OCI-LY7 (cell line): ENCODE measurements at regions not wholly inside any gene's neighbourhood (a gene's known extent, or its start where the extent isn't known, plus 50 kb on each side); places are given as distances from the start of the nearest gene placed in this dataset.

Experiments
- BruUV-seq: library from RNA; stranded (reverse); fragments of 400-500 nt; replicated peaks from 2 replicates; lab custom pipeline; 2021; lab: Mats Ljungman, UMichigan
- CTCF ChIA-PET: fragments of 300-600 bp; sonication (Branson Sonifier 250); formaldehyde crosslinking; loops from one replicate; lab custom pipeline; 2022; ENCODE audit warnings: antibody characterized with exemption; ENCODE audit not compliant: unreplicated experiment; lab: Charles Lee
- POLR2A ChIA-PET: fragments of 300-600 bp; sonication (Branson Sonifier 250); formaldehyde crosslinking; loops from one replicate; lab custom pipeline; 2022; ENCODE audit warnings: antibody characterized with exemption; lab: Charles Lee
- DNase-seq: peaks from one replicate; pipeline ENCODE4 v3.0.0-alpha.2; 2015; ENCODE audit warnings: low spot score
- H2AFZ ChIP-seq: fragments of 200-600 bp; sonication (generic), shearing (Covaris generic); 2 replicates; pipeline ENCODE4 v1.6.1; 2014; ENCODE audit warnings: mild to moderate bottlenecking, antibody characterized with exemption, low read length, moderate library complexity
- H3K27ac ChIP-seq: fragments of 200-600 bp; sonication (generic); 2 replicates; pipeline ENCODE4 v1.5.1; 2014; ENCODE audit warnings: mixed run types, low read depth, mild to moderate bottlenecking, moderate library complexity, low read length, inconsistent platforms; ENCODE audit not compliant: poor library complexity, severe bottlenecking
- H3K36me3 ChIP-seq: fragments of 200-600 bp; sonication (generic); 2 replicates; pipeline ENCODE4 v1.6.1; 2014; ENCODE audit warnings: mild to moderate bottlenecking, antibody characterized with exemption, low read length, moderate library complexity, mixed read lengths; ENCODE audit not compliant: insufficient read depth
- H3K4me1 ChIP-seq: fragments of 200-600 bp; sonication (generic); 2 replicates; pipeline ENCODE4 v1.5.1; 2014; ENCODE audit warnings: mild to moderate bottlenecking, low read length; ENCODE audit not compliant: insufficient read depth, poor library complexity, severe bottlenecking
- H3K4me2 ChIP-seq: fragments of 200-600 bp; sonication (generic); 2 replicates; pipeline ENCODE4 v1.6.1; 2014; ENCODE audit warnings: mild to moderate bottlenecking, low read length
- H3K4me3 ChIP-seq: fragments of 200-600 bp; sonication (generic); 2 replicates; pipeline ENCODE4 v1.5.1; 2014; ENCODE audit warnings: mild to moderate bottlenecking, low read depth, low read length; ENCODE audit not compliant: poor library complexity, severe bottlenecking
- H3K79me2 ChIP-seq: fragments of 200-600 bp; sonication (generic); 2 replicates; pipeline ENCODE4 v1.6.1; 2016; ENCODE audit warnings: low read depth, mild to moderate bottlenecking, low read length, moderate library complexity, mixed read lengths; ENCODE audit not compliant: insufficient read depth
- H3K9me2 ChIP-seq: fragments of 200-600 bp; sonication (generic); 2 replicates; pipeline ENCODE4 v1.6.1; 2016; ENCODE audit warnings: mild to moderate bottlenecking, low read length, mixed read lengths; ENCODE audit not compliant: insufficient read depth
- H3K9me3 ChIP-seq: fragments of 200-600 bp; sonication (generic); 2 replicates; pipeline ENCODE4 v1.6.1; 2014; ENCODE audit warnings: mild to moderate bottlenecking, mixed run types, low read length, mixed read lengths
- H4K20me1 ChIP-seq: fragments of 200-600 bp; sonication (generic); 2 replicates; pipeline ENCODE4 v1.6.1; 2014; ENCODE audit warnings: mild to moderate bottlenecking, antibody characterized with exemption, low read length, moderate library complexity, mixed read lengths; ENCODE audit not compliant: insufficient read depth
- EZH2phosphoT487 ChIP-seq: fragments of 200-600 bp; sonication (generic); IDR thresholded peaks from 2 replicates; pipeline ENCODE4 v1.6.1; 2018; ENCODE audit warnings: low read depth, borderline replicate concordance, mild to moderate bottlenecking, mixed run types, antibody characterized with exemption, low read length, moderate library complexity, mixed read lengths
- intact Hi-C: fragments of 100-400 bp; cut with micrococcal nuclease; formaldehyde crosslinking; loops from one replicate; pipeline ENCODE4 v1.10.0; 2022; ENCODE audit not compliant: unreplicated experiment
- TF ChIP-seq, protein P1 (sequence below): fragments of 200-600 bp; sonication (generic); conservative IDR thresholded peaks from 2 replicates; pipeline ENCODE4 v1.5.1; 2014; ENCODE audit warnings: mild to moderate bottlenecking, antibody characterized with exemption, low read length, moderate library complexity, mixed read lengths

DNA sequence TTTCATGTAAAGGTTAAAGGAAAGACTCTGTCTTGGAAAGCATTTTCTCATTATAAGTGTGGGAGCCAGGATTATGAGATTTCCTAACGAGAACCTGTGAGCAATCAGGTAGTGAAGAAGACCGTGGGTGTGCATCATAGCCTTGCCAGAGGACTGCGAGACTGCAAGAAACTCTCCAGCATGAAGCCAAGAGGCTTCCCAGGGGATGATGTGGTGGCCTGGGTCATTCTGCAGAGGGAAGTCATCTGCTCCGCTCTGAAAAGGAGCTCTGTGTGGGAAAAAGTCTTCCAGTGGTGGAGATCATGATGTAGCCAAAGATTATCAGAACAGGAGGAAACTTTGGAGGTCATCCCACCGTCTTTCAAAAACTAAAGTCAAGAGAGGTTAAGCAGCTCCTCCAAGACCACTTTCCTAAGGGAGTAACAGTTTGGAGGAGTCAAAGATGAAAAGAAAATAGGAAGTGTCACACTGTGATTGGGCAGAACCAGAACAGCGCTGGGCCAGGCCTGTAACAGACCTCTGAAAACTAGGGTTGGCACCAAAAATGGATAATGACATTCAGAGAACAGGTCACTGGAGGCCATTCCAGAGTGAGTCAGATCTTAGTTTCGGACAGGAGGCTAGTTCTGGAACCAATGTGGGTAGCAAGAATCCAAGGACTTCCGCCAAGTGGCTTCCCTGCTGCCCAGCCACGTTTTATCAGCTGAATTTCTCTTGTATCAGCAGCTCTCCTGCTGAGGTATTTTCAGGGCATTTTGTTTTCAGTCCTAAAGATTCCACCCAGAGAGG lies 113.0 kb downstream of the LRATD1 start:
- H3K9me3 ChIP-seq: 0 out of 2 replicates have a peak, but pooled peaks cover 5% of the 10 kb centered on the region
- H3K9me2 ChIP-seq: no peaks in the 10 kb centered on the region
- ChIA-PET POLR2A (interaction anchor here (1.5 kb wide), 1 partner anchor 19 kb away, joined by 3 read pairs; no protein-coding TSS in a partner anchor), CTCF (no interaction called here)
- no peak overlapping the region for H3K27ac ChIP-seq
- DNase-seq: no peak
- H3K4me3 ChIP-seq: no peak overlapping the region
- H3K4me2 ChIP-seq: no peak overlapping the region
- TF ChIP-seq, protein P1, sequence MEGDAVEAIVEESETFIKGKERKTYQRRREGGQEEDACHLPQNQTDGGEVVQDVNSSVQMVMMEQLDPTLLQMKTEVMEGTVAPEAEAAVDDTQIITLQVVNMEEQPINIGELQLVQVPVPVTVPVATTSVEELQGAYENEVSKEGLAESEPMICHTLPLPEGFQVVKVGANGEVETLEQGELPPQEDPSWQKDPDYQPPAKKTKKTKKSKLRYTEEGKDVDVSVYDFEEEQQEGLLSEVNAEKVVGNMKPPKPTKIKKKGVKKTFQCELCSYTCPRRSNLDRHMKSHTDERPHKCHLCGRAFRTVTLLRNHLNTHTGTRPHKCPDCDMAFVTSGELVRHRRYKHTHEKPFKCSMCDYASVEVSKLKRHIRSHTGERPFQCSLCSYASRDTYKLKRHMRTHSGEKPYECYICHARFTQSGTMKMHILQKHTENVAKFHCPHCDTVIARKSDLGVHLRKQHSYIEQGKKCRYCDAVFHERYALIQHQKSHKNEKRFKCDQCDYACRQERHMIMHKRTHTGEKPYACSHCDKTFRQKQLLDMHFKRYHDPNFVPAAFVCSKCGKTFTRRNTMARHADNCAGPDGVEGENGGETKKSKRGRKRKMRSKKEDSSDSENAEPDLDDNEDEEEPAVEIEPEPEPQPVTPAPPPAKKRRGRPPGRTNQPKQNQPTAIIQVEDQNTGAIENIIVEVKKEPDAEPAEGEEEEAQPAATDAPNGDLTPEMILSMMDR: no peak
- TF ChIP-seq EZH2phosphoT487: no peak
- no peaks in the 10 kb centered on the region for H4K20me1 ChIP-seq
- no peak overlapping the region for H2AFZ ChIP-seq
- no peaks in the 10 kb centered on the region for H3K79me2 ChIP-seq
- BruUV-seq: no TSS peak
- no peaks in the 10 kb centered on the region for H3K4me1 ChIP-seq
- intact Hi-C loops: no loop called here
- no peaks in the 10 kb centered on the region for H3K36me3 ChIP-seq

DNA sequence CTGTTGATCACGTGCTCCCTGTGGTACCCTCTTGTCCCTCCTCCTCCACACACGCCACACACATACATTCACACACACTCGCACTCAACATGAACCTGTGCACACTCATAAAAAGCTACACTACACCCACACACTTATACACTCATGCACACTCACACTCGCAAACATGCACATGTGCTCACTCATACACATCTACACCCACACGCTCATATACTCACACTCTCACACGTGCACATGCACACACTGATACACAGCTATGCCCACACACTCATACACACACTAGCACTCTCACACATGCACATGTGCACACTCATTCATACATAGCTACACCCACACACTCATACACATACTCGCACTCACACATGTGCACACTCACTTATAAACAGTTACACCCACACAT lies 113.6 kb downstream of the LRATD1 start:
- intact Hi-C loops: no loop called here
- Histone ChIP-seq H3K9me3 (0 out of 2 replicates have a peak, but pooled peaks cover 5% of the 10 kb centered on the region), H4K20me1 (no peaks in the 10 kb centered on the region), H3K4me1 (no peaks in the 10 kb centered on the region), H2AFZ (no peak overlapping the region), H3K4me2 (no peak overlapping the region), H3K79me2 (no peaks in the 10 kb centered on the region), H3K4me3 (no peak overlapping the region), H3K27ac (no peak overlapping the region), H3K36me3 (no peaks in the 10 kb centered on the region), H3K9me2 (no peaks in the 10 kb centered on the region)
- no TSS peak for BruUV-seq
- no peak for DNase-seq
- TF ChIP-seq, protein P1: no peak
- TF ChIP-seq EZH2phosphoT487: no peak
- ChIA-PET CTCF (no interaction called here), POLR2A (interaction anchor here (0.5 to 1.5 kb wide), 3 partner anchors 18 to 688 kb away, joined by 3 to 4 read pairs (median 3); no protein-coding TSS in a partner anchor)

DNA sequence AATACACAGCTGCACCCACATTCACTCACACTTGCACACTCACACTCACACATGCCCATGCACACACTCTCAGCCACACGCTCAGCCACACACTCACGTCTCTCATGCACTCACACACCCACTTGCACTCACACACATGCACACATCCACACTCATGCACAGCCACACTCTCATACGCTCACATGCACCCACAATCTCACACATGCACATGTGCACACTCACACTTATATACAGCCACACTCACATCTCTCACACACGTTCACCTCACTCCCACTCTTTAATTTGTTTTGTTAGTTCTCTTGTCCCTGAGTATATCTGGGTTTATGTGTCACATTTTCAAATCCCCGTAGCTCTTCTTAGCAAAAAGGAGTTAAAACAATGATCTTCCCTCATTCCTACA lies 114.9 kb downstream of the LRATD1 start:
- BruUV-seq: no TSS peak
- Histone ChIP-seq H3K9me3 (0 out of 2 replicates have a peak, but pooled peaks cover 5% of the 10 kb centered on the region), H3K4me1 (no peaks in the 10 kb centered on the region), H3K27ac (no peak overlapping the region), H2AFZ (no peak overlapping the region), H3K4me2 (no peak overlapping the region), H4K20me1 (no peaks in the 10 kb centered on the region), H3K79me2 (no peaks in the 10 kb centered on the region), H3K4me3 (no peak overlapping the region), H3K9me2 (no peaks in the 10 kb centered on the region), H3K36me3 (no peaks in the 10 kb centered on the region)
- no peak for DNase-seq
- intact Hi-C loops: no loop called here
- TF ChIP-seq, protein P1: no peak
- no peak for TF ChIP-seq EZH2phosphoT487
- ChIA-PET CTCF (no interaction called here), POLR2A (no interaction called here)
